ENCODE measurements at regions not wholly inside any gene's neighbourhood (a gene's known extent, or its start where the extent isn't known, plus 50 kb on each side); places are given as distances from the start of the nearest gene placed in this dataset.

- no peak for DNase-seq (ENCODE audit: low read depth)
Observed at GRCh38 chr12:124126950-124127655, 154.1 kb downstream of the ZNF664 start.

GRCh38 chr12:124129132-124129531 lies 156.1 kb downstream of the ZNF664 start:
- TF ChIP-seq MYC (IDR thresholded peaks at IDR 0.05; ENCODE audit: low read depth, low read length) (no peak), MAX (IDR thresholded peaks at IDR 0.05; ENCODE audit: low read depth, low read length) (no peak), CTCF (IDR thresholded peaks at IDR 0.05; ENCODE audit: low read depth, low read length) (no peak), POLR2A (IDR thresholded peaks at IDR 0.05; ENCODE audit: extremely low read depth, insufficient read length) (no peak)
- DNase-seq (ENCODE audit: low read depth): no peak
- H3K4me3 ChIP-seq (ENCODE audit: low read depth, low read length): no peak overlapping the region

More at GRCh38 chr12:124126950-124127655, 154.1 kb downstream of the ZNF664 start:
- TF ChIP-seq POLR2A (IDR thresholded peaks at IDR 0.05; ENCODE audit: extremely low read depth, insufficient read length) (no peak), MYC (IDR thresholded peaks at IDR 0.05; ENCODE audit: low read depth, low read length) (no peak), MAX (IDR thresholded peaks at IDR 0.05; ENCODE audit: low read depth, low read length) (no peak), CTCF (IDR thresholded peaks at IDR 0.05; ENCODE audit: low read depth, low read length) (no peak)
- no peak overlapping the region for H3K4me3 ChIP-seq (ENCODE audit: low read depth, low read length)

- TF ChIP-seq MYC (IDR thresholded peaks at IDR 0.05; ENCODE audit: low read depth, low read length) (no peak), POLR2A (IDR thresholded peaks at IDR 0.05; ENCODE audit: extremely low read depth, insufficient read length) (no peak), MAX (IDR thresholded peaks at IDR 0.05; ENCODE audit: low read depth, low read length) (no peak), CTCF (IDR thresholded peaks at IDR 0.05; ENCODE audit: low read depth, low read length) (no peak)
- no peak for DNase-seq (ENCODE audit: low read depth)
- no peak overlapping the region for H3K4me3 ChIP-seq (ENCODE audit: low read depth, low read length)
Observed at GRCh38 chr12:124130691-124131591, 157.9 kb downstream of the ZNF664 start.

GRCh38 chr12:124131659-124132058 lies 158.6 kb downstream of the ZNF664 start:
- H3K4me3 ChIP-seq (ENCODE audit: low read depth, low read length): no peak overlapping the region
- TF ChIP-seq MYC (IDR thresholded peaks at IDR 0.05; ENCODE audit: low read depth, low read length) (no peak), MAX (IDR thresholded peaks at IDR 0.05; ENCODE audit: low read depth, low read length) (no peak), POLR2A (IDR thresholded peaks at IDR 0.05; ENCODE audit: extremely low read depth, insufficient read length) (no peak), CTCF (IDR thresholded peaks at IDR 0.05; ENCODE audit: low read depth, low read length) (no peak)
- no peak for DNase-seq (ENCODE audit: low read depth)

GRCh38 chr12:124132530-124132929 lies 159.5 kb downstream of the ZNF664 start:
- no peak for TF ChIP-seq CTCF (IDR thresholded peaks at IDR 0.05; ENCODE audit: low read depth, low read length)
- no peak for TF ChIP-seq POLR2A (IDR thresholded peaks at IDR 0.05; ENCODE audit: extremely low read depth, insufficient read length)
- no peak for DNase-seq (ENCODE audit: low read depth)
- H3K4me3 ChIP-seq (ENCODE audit: low read depth, low read length): no peak overlapping the region
